Mesendoderm (in vitro differentiated cells): ENCODE measurements at regions not wholly inside any gene's neighbourhood (a gene's known extent, or its start where the extent isn't known, plus 50 kb on each side); places are given as distances from the start of the nearest gene placed in this dataset.

Source experiments
- DNase-seq: peaks from one replicate; pipeline ENCODE4 v3.0.0; 2013
- H2AK5ac ChIP-seq: 2 replicates; pipeline ENCODE4 v1.6.1; 2013; ENCODE audit warnings: low read length, inconsistent platforms
- H2BK120ac ChIP-seq: 2 replicates; pipeline ENCODE4 v1.6.1; 2013; ENCODE audit warnings: low read depth, mild to moderate bottlenecking, low read length, moderate library complexity, mixed read lengths
- H2BK15ac ChIP-seq: replicated peaks from 2 replicates; pipeline ENCODE4 v1.6.1; 2013; ENCODE audit warnings: low read depth, mild to moderate bottlenecking, moderate library complexity
- H2BK5ac ChIP-seq: 2 replicates; pipeline ENCODE4 v1.6.1; 2013; ENCODE audit warnings: low read length, inconsistent platforms
- H3K18ac ChIP-seq: 2 replicates; pipeline ENCODE4 v1.6.1; 2013; ENCODE audit warnings: mild to moderate bottlenecking, low read length, mixed read lengths
- H3K23ac ChIP-seq: one replicate; pipeline ENCODE4 v1.6.1; 2013; ENCODE audit warnings: low read length
- H3K27ac ChIP-seq: 2 replicates; pipeline ENCODE4 v1.5.1; 2013; ENCODE audit warnings: low read depth, mild to moderate bottlenecking, inconsistent platforms, low read length, moderate library complexity
- H3K27me3 ChIP-seq: 2 replicates; pipeline ENCODE4 v1.6.1; 2013; ENCODE audit warnings: low read length, control low read depth, mild to moderate bottlenecking, inconsistent platforms; ENCODE audit not compliant: insufficient read depth, poor library complexity
- H3K36me3 ChIP-seq: 2 replicates; pipeline ENCODE4 v1.6.1; 2013; ENCODE audit warnings: low read length, inconsistent platforms; ENCODE audit not compliant: control insufficient read depth, insufficient read depth
- H3K4ac ChIP-seq: one replicate; pipeline ENCODE4 v1.6.1; 2013; ENCODE audit warnings: low read depth, mild to moderate bottlenecking, low read length, moderate library complexity
- H3K4me1 ChIP-seq: 2 replicates; pipeline ENCODE4 v1.6.1; 2013; ENCODE audit warnings: low read depth, low read length, inconsistent platforms; ENCODE audit not compliant: control insufficient read depth
- H3K4me2 ChIP-seq: 2 replicates; pipeline ENCODE4 v1.6.1; 2013; ENCODE audit warnings: low read length
- H3K4me3 ChIP-seq: 2 replicates; pipeline ENCODE4 v1.5.1; 2013; ENCODE audit warnings: mild to moderate bottlenecking, low read length
- H3K56ac ChIP-seq: one replicate; pipeline ENCODE4 v1.6.1; 2013; ENCODE audit warnings: low read length
- H3K79me1 ChIP-seq: 2 replicates; pipeline ENCODE4 v1.6.1; 2013; ENCODE audit warnings: low read length, inconsistent platforms
- H3K79me2 ChIP-seq: 2 replicates; pipeline ENCODE4 v1.6.1; 2013; ENCODE audit warnings: mild to moderate bottlenecking, low read length; ENCODE audit not compliant: control insufficient read depth, insufficient read depth
- H3K9ac ChIP-seq: 2 replicates; pipeline ENCODE4 v1.6.1; 2013; ENCODE audit warnings: low read length, inconsistent platforms
- H4K5ac ChIP-seq: one replicate; pipeline ENCODE4 v1.6.1; 2013; ENCODE audit warnings: low read length
- H4K8ac ChIP-seq: one replicate; pipeline ENCODE4 v1.6.1; 2013; ENCODE audit warnings: low read depth, mild to moderate bottlenecking, control low read depth, low read length, moderate library complexity
- WGBS: extraction: QIAGEN DNeasy Blood & Tissue Kit; methylation state at CpG from one replicate; pipeline ENCODE4 v1.1.7; 2013; ENCODE audit warnings: low lambda C conversion rate, missing lambda C conversion rate; ENCODE audit not compliant: insufficient coverage; ENCODE audit errors: extremely low coverage; 5-methylcytosine and 5-hydroxymethylcytosine counted together

DNA sequence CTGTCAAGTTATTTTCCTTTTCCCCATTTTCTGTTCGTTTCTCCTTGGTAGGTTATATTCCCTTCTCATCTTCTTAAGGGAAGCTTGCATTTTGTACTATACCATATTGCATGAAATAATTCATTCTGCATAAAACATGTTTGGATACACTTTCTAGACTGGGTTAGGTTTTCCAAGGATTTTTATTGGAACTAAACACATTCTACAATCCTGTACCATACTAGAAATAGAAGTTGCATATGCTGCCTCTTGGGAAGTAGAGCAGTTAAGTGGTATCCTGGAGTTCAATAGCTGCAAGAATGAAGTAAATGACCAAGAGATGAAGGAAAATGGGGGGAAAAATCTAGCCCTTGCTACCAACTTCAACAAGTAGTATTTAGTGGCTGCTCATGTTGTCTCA lies 393.7 kb upstream of the SLIT2 start:
- H3K9ac ChIP-seq, result no peak overlapping the region
- no CpG with 5 or more reads among the region's 1 CpG for WGBS

GRCh38 chr4:19857380-19857779 lies 394.3 kb upstream of the SLIT2 start:
- Histone ChIP-seq H3K27me3 (no peaks in the 10 kb centered on the region), H3K36me3 (no peaks in the 10 kb centered on the region), H3K27ac (no peak overlapping the region), H3K9ac (no peak overlapping the region), H2BK5ac (no peak overlapping the region), H3K79me2 (no peaks in the 10 kb centered on the region), H3K56ac (no peak overlapping the region), H3K4me2 (no peak overlapping the region), H3K18ac (no peak overlapping the region), H2BK15ac (no peak overlapping the region), H4K5ac (no peak overlapping the region), H3K4me3 (no peak overlapping the region), H3K79me1 (no peaks in the 10 kb centered on the region), H3K4me1 (no peaks in the 10 kb centered on the region), H2BK120ac (no peak overlapping the region), H2AK5ac (no peak overlapping the region), H3K4ac (no peak overlapping the region), H3K23ac (no peak overlapping the region), H4K8ac (no peak overlapping the region)
- no CpG with 5 or more reads among the region's 2 CpGs for WGBS
- no peak for DNase-seq

More for the DNA sequence above, 393.7 kb upstream of the SLIT2 start:
- no peak overlapping the region for H3K56ac ChIP-seq
- no peak overlapping the region for H4K8ac ChIP-seq
- H3K79me2 ChIP-seq, result no peaks in the 10 kb centered on the region
- no peak overlapping the region for H3K4me3 ChIP-seq
- no peaks in the 10 kb centered on the region for H3K36me3 ChIP-seq
- H3K23ac ChIP-seq, result no peak overlapping the region
- H3K27ac ChIP-seq, result no peak overlapping the region
- H3K79me1 ChIP-seq, result no peaks in the 10 kb centered on the region
- no peak for DNase-seq
- no peak overlapping the region for H3K4me2 ChIP-seq
- no peak overlapping the region for H2BK120ac ChIP-seq
- H2BK15ac ChIP-seq, result no peak overlapping the region
- H2BK5ac ChIP-seq, result no peak overlapping the region
- H3K4ac ChIP-seq, result no peak overlapping the region
- no peak overlapping the region for H4K5ac ChIP-seq
- H3K4me1 ChIP-seq, result no peaks in the 10 kb centered on the region
- no peak overlapping the region for H3K18ac ChIP-seq
- no peaks in the 10 kb centered on the region for H3K27me3 ChIP-seq
- no peak overlapping the region for H2AK5ac ChIP-seq

DNA sequence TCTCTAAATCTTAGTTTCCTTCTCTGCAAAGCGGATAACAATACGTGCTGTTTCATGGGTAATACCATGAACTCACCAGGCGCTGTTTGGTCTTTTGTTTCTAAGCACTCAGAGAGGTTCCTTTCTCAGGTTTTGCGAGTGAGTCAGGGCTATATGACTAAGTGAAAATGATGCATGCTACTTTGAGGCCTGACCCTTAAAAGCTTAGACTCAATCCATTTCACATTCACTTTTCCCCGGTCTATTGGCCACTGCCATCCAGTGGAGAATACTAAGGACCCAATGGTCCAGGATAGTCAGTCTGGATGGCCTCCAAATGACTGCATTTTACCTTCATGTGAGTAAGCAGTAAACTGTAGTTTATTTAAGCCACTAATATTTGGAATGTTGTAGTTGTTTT lies 400.8 kb upstream of the SLIT2 start:
- no peaks in the 10 kb centered on the region for H3K36me3 ChIP-seq
- no peak overlapping the region for H3K56ac ChIP-seq
- H3K79me1 ChIP-seq, result no peaks in the 10 kb centered on the region
- no peak overlapping the region for H3K4ac ChIP-seq
- no peak overlapping the region for H4K5ac ChIP-seq
- no peaks in the 10 kb centered on the region for H3K4me1 ChIP-seq
- no CpG with 5 or more reads among the region's 5 CpGs for WGBS
- no peak overlapping the region for H2AK5ac ChIP-seq
- no peak overlapping the region for H3K4me2 ChIP-seq
- H3K23ac ChIP-seq, result no peak overlapping the region
- no peak overlapping the region for H3K18ac ChIP-seq
- H4K8ac ChIP-seq, result no peak overlapping the region
- H3K79me2 ChIP-seq, result no peaks in the 10 kb centered on the region
- H3K27ac ChIP-seq, result no peak overlapping the region
- peak; percentile 46 for DNase-seq
- no peak overlapping the region for H2BK15ac ChIP-seq
- H2BK120ac ChIP-seq, result no peak overlapping the region
- H2BK5ac ChIP-seq, result no peak overlapping the region
- no peak overlapping the region for H3K4me3 ChIP-seq
- no peaks in the 10 kb centered on the region for H3K27me3 ChIP-seq
- no peak overlapping the region for H3K9ac ChIP-seq

DNA sequence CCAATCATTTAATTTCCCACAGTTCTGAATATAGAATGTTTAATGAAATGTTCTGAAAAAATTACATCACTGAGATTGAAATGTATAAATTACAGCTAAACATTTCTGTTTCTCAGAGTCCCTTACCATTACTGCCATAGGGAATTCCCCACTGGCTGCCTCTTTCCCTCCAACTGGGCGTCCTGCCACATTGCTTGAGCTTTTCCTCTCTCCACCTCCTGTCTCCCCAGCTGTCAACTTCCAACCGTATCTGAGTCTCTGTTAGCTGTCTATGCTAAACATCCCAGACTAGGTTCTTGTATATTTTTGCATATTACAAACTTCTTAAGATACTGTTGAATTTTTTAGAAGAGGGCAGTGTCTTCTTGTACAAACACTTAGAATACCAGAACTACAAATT lies 407.3 kb upstream of the SLIT2 start:
- no peaks in the 10 kb centered on the region for H3K79me2 ChIP-seq
- H3K4me1 ChIP-seq, result no peaks in the 10 kb centered on the region
- H3K4ac ChIP-seq, result no peak overlapping the region
- no peak overlapping the region for H2BK120ac ChIP-seq
- no peaks in the 10 kb centered on the region for H3K79me1 ChIP-seq
- no peak overlapping the region for H3K56ac ChIP-seq
- no peak overlapping the region for H3K27ac ChIP-seq
- H4K8ac ChIP-seq, result no peak overlapping the region
- H3K36me3 ChIP-seq, result no peaks in the 10 kb centered on the region
- H2BK15ac ChIP-seq, result no peak overlapping the region
- no peaks in the 10 kb centered on the region for H3K27me3 ChIP-seq
- no peak overlapping the region for H3K23ac ChIP-seq
- no peak overlapping the region for H2AK5ac ChIP-seq
- H3K9ac ChIP-seq, result no peak overlapping the region
- H2BK5ac ChIP-seq, result no peak overlapping the region
- no peak for DNase-seq
- no CpG with 5 or more reads among the region's 2 CpGs for WGBS
- no peak overlapping the region for H4K5ac ChIP-seq
- no peak overlapping the region for H3K4me3 ChIP-seq
- no peak overlapping the region for H3K4me2 ChIP-seq
- no peak overlapping the region for H3K18ac ChIP-seq

GRCh38 chr4:19842471-19842870 lies 409.2 kb upstream of the SLIT2 start:
- Histone ChIP-seq H3K23ac (no peak overlapping the region), H3K4me1 (no peaks in the 10 kb centered on the region), H3K9ac (no peak overlapping the region), H2BK5ac (no peak overlapping the region), H3K4me2 (no peak overlapping the region), H2AK5ac (no peak overlapping the region), H3K79me2 (no peaks in the 10 kb centered on the region), H3K4ac (no peak overlapping the region), H3K27me3 (no peaks in the 10 kb centered on the region), H3K27ac (no peak overlapping the region), H3K36me3 (no peaks in the 10 kb centered on the region), H3K18ac (no peak overlapping the region), H3K4me3 (no peak overlapping the region), H3K79me1 (no peaks in the 10 kb centered on the region), H3K56ac (no peak overlapping the region), H4K8ac (no peak overlapping the region), H4K5ac (no peak overlapping the region), H2BK120ac (no peak overlapping the region), H2BK15ac (no peak overlapping the region)
- WGBS, result no CpG with 5 or more reads among the region's 2 CpGs
- DNase-seq, result no peak

GRCh38 chr4:19838858-19839257 lies 412.8 kb upstream of the SLIT2 start:
- Histone ChIP-seq H3K27ac (no peak overlapping the region), H3K18ac (no peak overlapping the region), H3K4me3 (no peak overlapping the region), H2BK15ac (no peak overlapping the region), H2BK5ac (no peak overlapping the region), H3K4me1 (no peaks in the 10 kb centered on the region), H3K4ac (no peak overlapping the region), H3K79me1 (no peaks in the 10 kb centered on the region), H3K4me2 (no peak overlapping the region), H3K56ac (no peak overlapping the region), H3K9ac (no peak overlapping the region), H4K5ac (no peak overlapping the region), H3K36me3 (no peaks in the 10 kb centered on the region), H3K23ac (no peak overlapping the region), H3K27me3 (no peaks in the 10 kb centered on the region), H2AK5ac (no peak overlapping the region), H3K79me2 (no peaks in the 10 kb centered on the region), H4K8ac (no peak overlapping the region), H2BK120ac (no peak overlapping the region)
- DNase-seq, result no peak
- no CpG with 5 or more reads among the region's 1 CpG for WGBS
